BLaER1 (cell line): ENCODE measurements at regions not wholly inside any gene's neighbourhood (a gene's known extent, or its start where the extent isn't known, plus 50 kb on each side); places are given as distances from the start of the nearest gene placed in this dataset.
"Not testable (repeated sequence)": the region's sequence is repeated elsewhere in the genome, so short reads cannot be mapped to it uniquely, and the experiment has no call there.

Source experiments
- H3K27ac ChIP-seq: shearing (Covaris generic); formaldehyde crosslinking; 2 replicates; pipeline ENCODE4 v1.8.1; 2022
- H3K27me3 ChIP-seq: shearing (Covaris generic); formaldehyde crosslinking; 2 replicates; pipeline ENCODE4 v1.8.1; 2022
- H3K36me3 ChIP-seq: shearing (Covaris generic); formaldehyde crosslinking; 2 replicates; pipeline ENCODE4 v1.8.1; 2022
- H3K4me1 ChIP-seq: shearing (Covaris generic); formaldehyde crosslinking; 2 replicates; pipeline ENCODE4 v1.8.1; 2022
- H3K4me2 ChIP-seq: shearing (Covaris generic); formaldehyde crosslinking; 2 replicates; pipeline ENCODE4 v1.8.1; 2022
- H3K4me3 ChIP-seq: shearing (Covaris generic); formaldehyde crosslinking; 2 replicates; pipeline ENCODE4 v1.8.1; 2022
- H3K9ac ChIP-seq: shearing (Covaris generic); formaldehyde crosslinking; 2 replicates; pipeline ENCODE4 v1.8.1; 2022
- H3K9me3 ChIP-seq: shearing (Covaris generic); formaldehyde crosslinking; 2 replicates; pipeline ENCODE4 v1.8.1; 2022
- H4K20me1 ChIP-seq: shearing (Covaris generic); formaldehyde crosslinking; 2 replicates; pipeline ENCODE4 v1.8.1; 2022
- Cebpa-rat ChIP-seq: shearing (Covaris generic); IDR thresholded peaks from 2 replicates; pipeline ENCODE4 v1.8.1; 2022

DNA sequence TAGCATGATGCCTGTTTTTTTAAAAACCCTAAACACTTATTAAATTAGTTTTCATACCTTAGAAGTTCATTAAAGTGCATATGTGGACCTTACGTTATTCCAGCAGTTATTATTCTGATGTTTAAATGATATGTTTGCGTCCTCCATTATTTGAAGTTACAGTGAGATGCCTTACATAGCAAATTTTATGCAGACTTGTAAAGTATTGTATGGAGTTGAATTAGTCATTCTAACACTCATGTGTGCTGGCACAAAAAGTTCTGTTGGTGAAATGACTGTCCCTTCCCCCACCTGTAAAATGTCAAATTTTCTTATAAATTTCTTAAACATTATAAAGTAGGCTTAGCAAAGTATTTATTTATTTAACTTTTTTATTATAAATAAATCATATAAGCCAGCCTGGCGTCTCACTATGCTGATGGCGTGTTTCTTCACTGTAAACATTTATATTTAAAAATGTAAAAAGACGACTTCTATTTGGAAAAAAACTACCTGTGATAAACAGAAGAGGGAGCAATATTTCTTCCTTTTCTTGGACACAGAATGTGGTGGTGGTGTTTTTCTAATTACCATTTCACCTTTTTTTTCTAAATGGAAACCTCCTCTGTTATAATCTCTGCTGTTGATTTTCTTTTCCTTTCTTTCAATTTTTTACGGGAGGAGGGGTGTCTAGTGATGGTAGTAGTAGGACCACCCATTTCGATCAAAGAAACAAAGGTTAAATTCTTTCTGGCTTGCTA, 155.4 kb downstream of the RFPL4B start:
- no peaks in the 10 kb centered on the region for H3K9me3 ChIP-seq
- no peak for TF ChIP-seq Cebpa-rat
- H3K36me3 ChIP-seq, result no peaks in the 10 kb centered on the region
- H3K4me3 ChIP-seq, result no peak overlapping the region
- no peak overlapping the region for H3K9ac ChIP-seq
- no peak overlapping the region for H3K27ac ChIP-seq
- H4K20me1 ChIP-seq, result no peaks in the 10 kb centered on the region
- no peaks in the 10 kb centered on the region for H3K27me3 ChIP-seq
- H3K4me2 ChIP-seq, result peak overlapping the region; percentile 47
- peaks cover 24% of the 10 kb centered on the region for H3K4me1 ChIP-seq

GRCh38 chr6:112503091-112503596, 156.0 kb downstream of the RFPL4B start:
- Histone ChIP-seq H3K4me1 (peaks cover 24% of the 10 kb centered on the region), H3K27me3 (no peaks in the 10 kb centered on the region), H3K9ac (no peak overlapping the region), H3K4me3 (no peak overlapping the region), H3K36me3 (no peaks in the 10 kb centered on the region), H3K9me3 (no peaks in the 10 kb centered on the region), H3K4me2 (no peak overlapping the region), H3K27ac (no peak overlapping the region), H4K20me1 (no peaks in the 10 kb centered on the region)
- no peak for TF ChIP-seq Cebpa-rat

GRCh38 chr6:112504621-112505020, 157.5 kb downstream of the RFPL4B start:
- no peaks in the 10 kb centered on the region for H3K9me3 ChIP-seq
- no peaks in the 10 kb centered on the region for H4K20me1 ChIP-seq
- no peak for TF ChIP-seq Cebpa-rat
- no peaks in the 10 kb centered on the region for H3K36me3 ChIP-seq
- no peak overlapping the region for H3K4me2 ChIP-seq
- no peak overlapping the region for H3K27ac ChIP-seq
- no peak overlapping the region for H3K4me3 ChIP-seq
- no peaks in the 10 kb centered on the region for H3K27me3 ChIP-seq
- H3K4me1 ChIP-seq, result peaks cover 24% of the 10 kb centered on the region
- H3K9ac ChIP-seq, result no peak overlapping the region

GRCh38 chr6:112511441-112511840, 164.3 kb downstream of the RFPL4B start:
- no peak for TF ChIP-seq Cebpa-rat
- no peaks in the 10 kb centered on the region for H4K20me1 ChIP-seq
- no peaks in the 10 kb centered on the region for H3K36me3 ChIP-seq
- no peaks in the 10 kb centered on the region for H3K27me3 ChIP-seq
- no peak overlapping the region for H3K9ac ChIP-seq
- no peak overlapping the region for H3K27ac ChIP-seq
- no peaks in the 10 kb centered on the region for H3K4me1 ChIP-seq
- no peak overlapping the region for H3K4me2 ChIP-seq
- no peaks in the 10 kb centered on the region for H3K9me3 ChIP-seq
- H3K4me3 ChIP-seq, result no peak overlapping the region

- H3K9me3 ChIP-seq, result no peaks in the 10 kb centered on the region
- H3K4me2 ChIP-seq, result no peak overlapping the region
- H3K9ac ChIP-seq, result no peak overlapping the region
- H3K4me3 ChIP-seq, result no peak overlapping the region
- H3K27me3 ChIP-seq, result no peaks in the 10 kb centered on the region
- no peaks in the 10 kb centered on the region for H3K36me3 ChIP-seq
- no peak overlapping the region for H3K27ac ChIP-seq
- no peaks in the 10 kb centered on the region for H3K4me1 ChIP-seq
- no peaks in the 10 kb centered on the region for H4K20me1 ChIP-seq
- TF ChIP-seq Cebpa-rat, result no peak
These were observed 166.0 kb downstream of the RFPL4B start for GRCh38 chr6:112513175-112513574.

DNA sequence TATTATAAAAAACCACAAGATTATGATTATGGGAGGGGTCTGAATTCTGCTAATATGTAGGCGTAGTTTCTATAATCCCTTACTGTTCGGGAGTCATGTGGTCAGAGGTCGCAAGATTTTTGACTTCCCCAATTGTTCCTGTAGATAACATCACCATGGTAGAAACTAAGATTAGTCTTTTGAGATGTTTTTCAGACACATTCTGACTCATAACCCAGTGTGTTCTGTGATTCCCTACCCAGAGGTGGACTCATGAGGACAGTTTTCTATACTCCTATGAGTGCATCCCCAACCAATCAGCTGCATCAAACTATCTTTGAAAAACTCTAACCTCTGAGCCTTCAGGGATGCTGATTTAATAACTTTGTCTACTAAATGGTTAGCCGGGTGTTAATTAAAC, 175.5 kb downstream of the RFPL4B start:
- Histone ChIP-seq H3K27me3 (no peaks in the 10 kb centered on the region), H3K9me3 (no peaks in the 10 kb centered on the region), H4K20me1 (no peaks in the 10 kb centered on the region), H3K4me2 (no peak overlapping the region), H3K27ac (no peak overlapping the region), H3K4me1 (no peaks in the 10 kb centered on the region), H3K9ac (no peak overlapping the region), H3K4me3 (no peak overlapping the region), H3K36me3 (no peaks in the 10 kb centered on the region)
- TF ChIP-seq Cebpa-rat, result no peak

DNA sequence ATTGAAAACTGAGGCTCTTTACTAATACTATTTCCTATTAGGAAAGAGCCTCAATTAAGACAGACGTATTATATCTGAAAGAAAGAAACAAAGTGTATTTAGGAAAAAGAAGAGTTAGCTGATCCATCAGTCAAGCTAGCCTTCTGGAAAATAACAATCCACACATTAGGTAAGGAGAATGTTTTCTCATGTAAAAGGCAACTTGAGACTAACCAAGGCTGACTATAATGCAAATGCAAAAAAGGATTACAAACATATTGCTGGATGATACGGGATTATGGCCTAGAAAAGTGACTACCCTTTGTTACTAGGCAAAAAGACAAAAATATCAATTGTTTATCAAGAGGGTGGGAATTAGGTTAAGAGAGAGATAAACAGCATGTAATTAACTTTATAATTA, 176.9 kb downstream of the RFPL4B start:
- TF ChIP-seq Cebpa-rat, result no peak
- Histone ChIP-seq H3K9ac (no peak overlapping the region), H3K4me1 (no peaks in the 10 kb centered on the region), H3K9me3 (no peaks in the 10 kb centered on the region), H3K36me3 (no peaks in the 10 kb centered on the region), H3K27ac (no peak overlapping the region), H3K27me3 (no peaks in the 10 kb centered on the region), H3K4me3 (no peak overlapping the region), H3K4me2 (no peak overlapping the region), H4K20me1 (no peaks in the 10 kb centered on the region)

DNA sequence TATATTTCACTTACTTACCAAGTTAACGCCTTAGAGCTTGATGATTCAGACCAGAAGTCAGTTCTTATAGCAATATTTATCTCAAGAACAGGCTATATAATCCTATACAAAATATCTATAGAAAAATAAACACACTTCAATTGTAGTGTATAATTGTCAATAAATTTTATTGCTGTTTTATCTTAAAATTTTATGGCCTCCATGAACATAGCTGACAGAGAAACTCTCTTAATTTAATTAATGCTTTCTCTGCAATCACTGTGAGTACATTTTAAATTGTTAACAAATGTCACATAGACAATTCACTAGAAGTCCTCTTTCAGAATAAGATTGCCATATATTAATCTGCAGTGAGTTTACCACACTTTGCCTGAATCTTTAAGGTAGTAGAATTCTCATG, 178.6 kb downstream of the RFPL4B start:
- H4K20me1 ChIP-seq, result no peaks in the 10 kb centered on the region
- TF ChIP-seq Cebpa-rat, result no peak

GRCh38 chr6:112526594-112526993, 179.5 kb downstream of the RFPL4B start:
- TF ChIP-seq Cebpa-rat, result no peak
- H3K9me3 ChIP-seq, result no peaks in the 10 kb centered on the region
- H3K4me2 ChIP-seq, result no peak overlapping the region
- no peaks in the 10 kb centered on the region for H3K36me3 ChIP-seq
- H3K4me1 ChIP-seq, result no peaks in the 10 kb centered on the region
- no peak overlapping the region for H3K27ac ChIP-seq
- no peak overlapping the region for H3K4me3 ChIP-seq
- H3K9ac ChIP-seq, result no peak overlapping the region
- no peaks in the 10 kb centered on the region for H4K20me1 ChIP-seq
- H3K27me3 ChIP-seq, result no peaks in the 10 kb centered on the region

More for the DNA sequence above, 178.6 kb downstream of the RFPL4B start:
- Histone ChIP-seq H3K4me2 (no peak overlapping the region), H3K27ac (no peak overlapping the region), H3K9me3 (no peaks in the 10 kb centered on the region), H3K9ac (no peak overlapping the region), H3K27me3 (no peaks in the 10 kb centered on the region), H3K4me1 (no peaks in the 10 kb centered on the region), H3K36me3 (no peaks in the 10 kb centered on the region), H3K4me3 (no peak overlapping the region)

GRCh38 chr6:112528306-112528705, 181.2 kb downstream of the RFPL4B start:
- H3K27me3 ChIP-seq, H4K20me1 ChIP-seq, H3K36me3 ChIP-seq, H3K9ac ChIP-seq, H3K4me1 ChIP-seq, H3K4me3 ChIP-seq, H3K9me3 ChIP-seq, H3K27ac ChIP-seq, H3K4me2 ChIP-seq: not testable (repeated sequence)

DNA sequence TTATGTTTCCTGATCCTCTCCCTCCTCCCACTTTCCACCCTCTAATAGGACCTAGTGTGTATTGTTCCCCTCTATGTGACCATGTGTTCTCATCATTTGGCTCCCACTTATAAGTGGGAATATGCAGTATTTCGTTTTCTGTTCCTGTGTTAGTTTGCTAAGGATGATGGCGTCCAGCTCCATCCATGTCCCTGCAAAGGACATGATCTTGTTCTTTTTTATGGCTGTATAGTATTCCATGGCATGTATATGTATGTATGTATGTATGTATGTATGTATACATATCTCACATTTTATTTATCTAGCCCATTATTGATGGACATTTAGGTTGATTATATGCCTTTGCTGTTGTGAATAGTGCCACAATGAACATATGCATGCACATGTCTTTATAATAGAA, 188.7 kb downstream of the RFPL4B start:
- H3K36me3 ChIP-seq, result no peaks in the 10 kb centered on the region
- peaks cover under 1% of the 10 kb centered on the region; the same call in 1 of the 2 replicates for H3K9me3 ChIP-seq
- no peaks in the 10 kb centered on the region for H3K27me3 ChIP-seq
- no peak for TF ChIP-seq Cebpa-rat
- H4K20me1 ChIP-seq, result no peaks in the 10 kb centered on the region
- no peaks in the 10 kb centered on the region for H3K4me1 ChIP-seq
- no peak overlapping the region for H3K4me2 ChIP-seq
- H3K27ac ChIP-seq, result no peak overlapping the region
- no peak overlapping the region for H3K9ac ChIP-seq
- H3K4me3 ChIP-seq, result no peak overlapping the region
